ENCODE measurements at regions not wholly inside any gene's neighbourhood (a gene's known extent, or its start where the extent isn't known, plus 50 kb on each side); places are given as distances from the start of the nearest gene placed in this dataset.

DNA sequence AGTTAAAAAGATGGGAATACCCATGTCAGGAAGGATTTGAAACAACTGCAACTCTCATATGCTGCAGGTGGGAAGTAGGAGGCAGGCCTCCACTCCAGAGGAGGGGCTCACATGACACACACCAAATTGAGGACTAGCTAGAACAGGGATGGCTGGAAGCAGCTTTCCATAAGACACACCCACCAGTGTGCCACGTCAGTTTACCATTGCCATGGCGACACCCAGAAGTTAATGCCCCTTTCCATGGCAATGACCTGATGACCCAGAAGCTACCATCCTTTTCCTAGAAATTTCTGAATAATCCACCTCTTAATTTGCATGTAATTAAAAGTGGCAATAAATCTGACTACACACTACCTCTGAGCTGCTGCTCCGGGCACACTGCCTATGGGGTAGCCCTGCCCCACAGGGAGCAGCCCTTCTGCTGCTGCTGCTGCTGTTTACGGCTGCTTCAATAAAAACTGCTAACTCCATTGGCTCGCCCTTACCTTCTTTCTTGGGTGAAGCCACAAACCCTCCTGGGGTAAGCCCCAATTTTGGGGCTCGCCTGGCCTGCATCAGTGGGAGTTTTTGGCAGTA, 89.4 kb downstream of the RRM2 start:
- TF ChIP-seq, protein P1, sequence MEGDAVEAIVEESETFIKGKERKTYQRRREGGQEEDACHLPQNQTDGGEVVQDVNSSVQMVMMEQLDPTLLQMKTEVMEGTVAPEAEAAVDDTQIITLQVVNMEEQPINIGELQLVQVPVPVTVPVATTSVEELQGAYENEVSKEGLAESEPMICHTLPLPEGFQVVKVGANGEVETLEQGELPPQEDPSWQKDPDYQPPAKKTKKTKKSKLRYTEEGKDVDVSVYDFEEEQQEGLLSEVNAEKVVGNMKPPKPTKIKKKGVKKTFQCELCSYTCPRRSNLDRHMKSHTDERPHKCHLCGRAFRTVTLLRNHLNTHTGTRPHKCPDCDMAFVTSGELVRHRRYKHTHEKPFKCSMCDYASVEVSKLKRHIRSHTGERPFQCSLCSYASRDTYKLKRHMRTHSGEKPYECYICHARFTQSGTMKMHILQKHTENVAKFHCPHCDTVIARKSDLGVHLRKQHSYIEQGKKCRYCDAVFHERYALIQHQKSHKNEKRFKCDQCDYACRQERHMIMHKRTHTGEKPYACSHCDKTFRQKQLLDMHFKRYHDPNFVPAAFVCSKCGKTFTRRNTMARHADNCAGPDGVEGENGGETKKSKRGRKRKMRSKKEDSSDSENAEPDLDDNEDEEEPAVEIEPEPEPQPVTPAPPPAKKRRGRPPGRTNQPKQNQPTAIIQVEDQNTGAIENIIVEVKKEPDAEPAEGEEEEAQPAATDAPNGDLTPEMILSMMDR (IDR thresholded peaks at IDR 0.05), result no peak
- no peak for TF ChIP-seq POLR2A (IDR thresholded peaks at IDR 0.05)
